ENCODE measurements at regions not wholly inside any gene's neighbourhood (a gene's known extent, or its start where the extent isn't known, plus 50 kb on each side); places are given as distances from the start of the nearest gene placed in this dataset.

DNA sequence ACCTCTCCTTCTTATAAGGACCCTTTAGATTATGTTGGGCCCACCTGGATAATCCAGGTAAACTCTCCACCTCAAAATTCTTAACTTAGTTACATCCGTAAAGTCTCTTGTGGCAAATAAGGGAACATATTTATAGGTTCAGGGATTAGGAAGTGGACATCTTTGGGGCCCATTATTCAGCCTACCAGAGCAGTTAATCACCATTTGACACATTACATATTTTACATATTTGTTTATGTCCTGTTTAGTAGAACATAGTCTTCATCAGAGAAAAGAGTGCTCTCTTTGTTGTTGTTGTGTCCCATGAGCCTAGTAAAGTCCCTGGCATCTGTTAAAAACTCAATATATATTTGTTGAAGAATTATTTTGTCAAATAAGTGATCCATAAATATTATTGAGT is 134.0 kb upstream of the SPATS2L start:
- H3K9me3 ChIP-seq (ENCODE audit: control insufficient read depth in 2 of 2, insufficient read depth in 1 of 2, low read length in 1 of 2): peaks cover 0 to 4% of the 10 kb centered on the region in 2 donors
- no peak overlapping the region for H3K27ac ChIP-seq (ENCODE audit: low read depth in 1 of 2, low read length in 1 of 2)
- DNase-seq (ENCODE audit: low read depth in 6 of 9, low spot score in 9 of 9): no peak
- H3K4me1 ChIP-seq (ENCODE audit: control insufficient read depth in 2 of 2, insufficient read depth in 2 of 2, low read length in 2 of 2): no peaks in the 10 kb centered on the region
- no peaks in the 10 kb centered on the region for H3K36me3 ChIP-seq (ENCODE audit: control insufficient read depth in 2 of 2, insufficient read depth in 2 of 2, low read length in 1 of 2)
- no peaks in the 10 kb centered on the region for H3K27me3 ChIP-seq (ENCODE audit: control insufficient read depth in 2 of 2, insufficient read depth in 1 of 2, low read length in 1 of 2)
- 100% methylated on average over 1 of the region's 1 CpG for WGBS
- H3K4me3 ChIP-seq (ENCODE audit: low read length in 2 of 2): no peak overlapping the region

DNA sequence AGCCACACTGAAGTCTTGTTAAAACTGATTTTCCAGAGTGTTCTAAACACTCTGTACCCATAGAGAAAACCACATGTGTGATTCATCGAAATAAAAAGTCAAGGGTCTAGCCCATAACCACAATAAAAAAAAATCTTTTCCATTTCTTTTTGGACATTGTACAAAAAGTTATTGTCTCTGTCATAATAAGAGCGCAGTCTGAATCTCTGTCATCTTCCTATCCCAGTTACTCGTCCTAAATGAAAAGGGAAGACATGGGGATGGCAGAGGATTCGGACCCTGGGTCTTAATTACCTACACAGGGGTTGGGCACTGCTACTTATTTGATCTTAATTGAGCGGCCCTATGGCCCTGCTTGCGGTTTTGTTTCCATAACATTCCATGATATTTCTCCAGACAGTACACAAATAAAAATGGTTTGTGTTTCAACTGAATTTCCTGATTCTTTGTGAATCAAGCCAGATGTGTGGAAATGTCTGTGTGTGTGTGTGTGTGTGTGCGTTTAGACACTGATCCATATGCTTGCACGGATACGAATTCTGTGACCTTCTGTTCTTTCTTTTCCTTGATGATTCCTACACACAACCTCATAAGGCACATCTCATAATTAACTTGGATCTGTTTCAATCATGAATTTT is 133.4 kb upstream of the SPATS2L start:
- DNase-seq (ENCODE audit: low read depth in 6 of 9, low spot score in 9 of 9): no peak
- WGBS: 95% methylated on average over 9 of the region's 9 CpGs
- Histone ChIP-seq H3K4me3 (ENCODE audit: low read length in 2 of 2) (no peak overlapping the region), H3K4me1 (ENCODE audit: control insufficient read depth in 2 of 2, insufficient read depth in 2 of 2, low read length in 2 of 2) (no peaks in the 10 kb centered on the region), H3K27ac (ENCODE audit: low read depth in 1 of 2, low read length in 1 of 2) (no peak overlapping the region), H3K36me3 (ENCODE audit: control insufficient read depth in 2 of 2, insufficient read depth in 2 of 2, low read length in 1 of 2) (no peaks in the 10 kb centered on the region), H3K27me3 (ENCODE audit: control insufficient read depth in 2 of 2, insufficient read depth in 1 of 2, low read length in 1 of 2) (no peaks in the 10 kb centered on the region), H3K9me3 (ENCODE audit: control insufficient read depth in 2 of 2, insufficient read depth in 1 of 2, low read length in 1 of 2) (peaks cover 0 to 4% of the 10 kb centered on the region in 2 donors)

DNA sequence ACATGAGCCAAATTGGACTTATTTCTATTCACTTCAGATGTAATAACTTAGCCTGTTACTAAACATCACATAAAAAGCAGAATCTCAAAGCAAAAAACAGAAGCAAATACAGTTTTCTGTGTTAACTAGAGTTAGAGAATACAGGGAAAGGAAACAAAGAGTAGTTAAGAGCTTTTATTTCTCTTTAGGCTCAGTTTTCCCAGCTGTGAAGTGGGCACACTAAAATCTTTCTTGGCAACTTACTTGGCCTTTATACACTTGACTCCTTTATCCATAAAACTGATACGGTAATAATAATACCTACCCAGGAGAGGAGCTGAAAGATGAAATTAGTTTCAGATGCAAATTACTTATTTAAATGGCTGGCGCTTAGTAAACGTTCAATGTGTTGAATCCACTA is 132.8 kb upstream of the SPATS2L start:
- DNase-seq (ENCODE audit: low read depth in 6 of 9, low spot score in 9 of 9): no peak
- no peak overlapping the region for H3K27ac ChIP-seq (ENCODE audit: low read depth in 1 of 2, low read length in 1 of 2)
- H3K27me3 ChIP-seq (ENCODE audit: control insufficient read depth in 2 of 2, insufficient read depth in 1 of 2, low read length in 1 of 2): no peaks in the 10 kb centered on the region
- 96% methylated on average over 3 of the region's 3 CpGs for WGBS
- H3K4me1 ChIP-seq (ENCODE audit: control insufficient read depth in 2 of 2, insufficient read depth in 2 of 2, low read length in 2 of 2): no peaks in the 10 kb centered on the region
- H3K9me3 ChIP-seq (ENCODE audit: control insufficient read depth in 2 of 2, insufficient read depth in 1 of 2, low read length in 1 of 2): peaks cover 0 to 4% of the 10 kb centered on the region in 2 donors
- no peaks in the 10 kb centered on the region for H3K36me3 ChIP-seq (ENCODE audit: control insufficient read depth in 2 of 2, insufficient read depth in 2 of 2, low read length in 1 of 2)
- H3K4me3 ChIP-seq (ENCODE audit: low read length in 2 of 2): no peak overlapping the region

DNA sequence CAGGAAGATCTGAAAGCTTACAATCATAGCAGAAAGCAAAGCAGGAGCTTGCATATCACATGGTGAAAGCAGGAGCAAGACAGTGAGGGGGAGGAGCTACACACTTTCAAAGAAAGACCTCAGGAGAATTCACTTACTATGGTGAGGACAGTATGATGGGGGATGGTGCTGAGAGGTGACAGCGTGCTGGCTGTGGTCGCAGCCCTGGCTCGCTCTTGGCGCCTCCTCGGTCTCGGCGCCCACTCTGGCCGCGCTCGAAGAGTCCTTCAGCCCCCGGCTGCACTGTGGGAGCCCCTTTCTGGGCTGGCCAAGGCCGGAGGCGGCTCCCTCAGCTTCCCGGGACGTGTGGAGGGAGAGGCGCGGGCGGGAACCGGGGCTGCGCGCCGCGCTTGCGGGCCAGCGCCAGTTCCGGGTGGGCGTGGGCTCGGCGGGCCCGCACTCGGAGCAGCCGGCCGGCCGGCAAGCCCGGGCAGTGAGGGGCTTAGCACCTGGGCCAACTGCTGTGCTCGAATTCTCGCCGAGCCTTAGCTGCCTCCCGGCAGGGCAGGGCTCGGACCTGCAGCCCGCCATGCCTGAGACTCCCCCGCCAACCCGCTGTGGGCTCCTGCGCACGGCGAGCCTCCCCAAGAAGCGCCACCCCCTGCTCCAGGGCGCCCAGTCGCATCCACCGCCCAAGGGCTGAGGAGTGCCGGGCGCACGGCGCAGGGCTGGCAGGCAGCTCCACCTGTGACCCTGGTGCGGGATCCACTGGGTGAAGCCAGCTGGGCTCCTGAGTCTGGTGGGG is 131.9 kb upstream of the SPATS2L start:
- Histone ChIP-seq H3K36me3 (ENCODE audit: control insufficient read depth in 2 of 2, insufficient read depth in 2 of 2, low read length in 1 of 2) (no peaks in the 10 kb centered on the region), H3K27ac (ENCODE audit: low read depth in 1 of 2, low read length in 1 of 2) (no peak overlapping the region), H3K4me1 (ENCODE audit: control insufficient read depth in 2 of 2, insufficient read depth in 2 of 2, low read length in 2 of 2) (no peaks in the 10 kb centered on the region), H3K4me3 (ENCODE audit: low read length in 2 of 2) (no peak overlapping the region), H3K9me3 (ENCODE audit: control insufficient read depth in 2 of 2, insufficient read depth in 1 of 2, low read length in 1 of 2) (peaks cover 0 to 4% of the 10 kb centered on the region in 2 donors), H3K27me3 (ENCODE audit: control insufficient read depth in 2 of 2, insufficient read depth in 1 of 2, low read length in 1 of 2) (no peaks in the 10 kb centered on the region)
- 99% methylated on average over 55 of the region's 55 CpGs for WGBS
- no peak for DNase-seq (ENCODE audit: low read depth in 6 of 9, low spot score in 9 of 9)

DNA sequence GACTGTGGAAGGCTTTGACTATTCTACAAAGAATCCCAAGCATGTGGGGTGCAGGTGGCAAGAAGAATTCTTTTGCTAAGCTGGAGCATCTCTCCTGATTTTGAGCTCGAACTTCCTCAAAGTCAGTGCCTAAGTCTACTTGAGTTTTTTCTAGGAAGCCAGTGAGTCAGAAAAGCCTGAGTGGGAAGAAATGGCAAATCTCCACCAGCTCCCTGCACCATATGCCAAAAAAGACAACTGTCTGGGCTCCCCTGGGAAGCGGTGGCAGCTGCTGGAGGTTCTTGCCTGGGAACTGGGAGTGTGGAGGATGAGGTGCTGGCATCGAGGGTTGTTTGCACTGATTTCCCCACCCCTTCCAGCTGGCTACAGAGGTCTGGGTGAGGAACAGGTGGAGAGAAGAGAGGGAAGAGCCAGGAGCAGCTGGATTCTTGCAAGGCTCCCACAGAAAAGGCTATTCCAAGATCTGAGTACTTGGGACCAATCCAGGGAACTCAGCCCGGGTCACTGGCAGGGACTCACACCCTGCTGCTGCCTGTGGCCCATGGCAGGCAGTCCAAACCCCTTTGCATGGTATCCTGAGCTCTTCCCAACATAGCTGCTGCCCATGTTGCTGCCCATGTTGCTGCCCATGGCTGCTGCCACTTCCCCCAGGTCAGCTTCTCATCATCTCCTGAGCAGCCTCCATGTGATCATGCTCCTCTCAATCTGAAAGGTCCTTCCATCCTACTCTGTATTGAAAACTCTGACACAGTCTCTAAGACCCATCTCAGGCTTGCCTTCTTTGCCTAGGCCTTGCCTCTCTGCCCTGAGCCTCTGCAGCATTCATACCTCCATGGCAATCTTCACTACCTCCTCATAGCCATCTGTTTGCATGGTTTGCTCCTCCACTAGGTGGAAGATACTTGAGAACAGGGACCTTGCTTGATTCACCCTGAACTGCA is 128.3 kb upstream of the SPATS2L start:
- no peak overlapping the region for H3K27ac ChIP-seq (ENCODE audit: low read depth in 1 of 2, low read length in 1 of 2)
- 90% methylated on average over 4 of the region's 4 CpGs for WGBS
- DNase-seq (ENCODE audit: low read depth in 6 of 9, low spot score in 9 of 9): no peak

DNA sequence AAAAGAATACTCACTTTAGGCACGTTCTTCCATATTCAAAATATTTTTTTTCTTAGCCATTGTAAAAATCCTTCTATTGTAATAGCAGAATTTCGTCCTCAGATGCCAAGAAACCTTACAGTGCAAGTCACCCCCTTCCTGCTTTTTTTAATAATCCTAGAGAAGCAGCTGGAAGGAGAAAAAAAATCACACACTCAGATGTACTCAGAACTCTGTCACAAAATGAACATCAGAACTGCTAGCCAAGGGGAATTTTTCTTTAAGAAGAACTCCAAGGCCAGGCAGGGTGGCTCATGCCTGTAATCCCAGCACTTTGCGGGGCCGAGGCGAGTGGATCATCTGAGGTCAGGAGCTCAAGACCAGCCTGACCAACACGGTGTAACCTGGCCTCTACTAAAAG is 127.3 kb upstream of the SPATS2L start:
- WGBS: 76% methylated on average over 6 of the region's 6 CpGs
- Histone ChIP-seq H3K27ac (ENCODE audit: low read depth in 1 of 2, low read length in 1 of 2) (no peak overlapping the region), H3K36me3 (ENCODE audit: control insufficient read depth in 2 of 2, insufficient read depth in 2 of 2, low read length in 1 of 2) (no peaks in the 10 kb centered on the region), H3K9me3 (ENCODE audit: control insufficient read depth in 2 of 2, insufficient read depth in 1 of 2, low read length in 1 of 2) (peaks cover 0 to 4% of the 10 kb centered on the region in 2 donors), H3K4me1 (ENCODE audit: control insufficient read depth in 2 of 2, insufficient read depth in 2 of 2, low read length in 2 of 2) (no peaks in the 10 kb centered on the region), H3K4me3 (ENCODE audit: low read length in 2 of 2) (no peak overlapping the region), H3K27me3 (ENCODE audit: control insufficient read depth in 2 of 2, insufficient read depth in 1 of 2, low read length in 1 of 2) (peaks cover 0 to 2% of the 10 kb centered on the region in 2 donors)
- no peak for DNase-seq (ENCODE audit: low read depth in 6 of 9, low spot score in 9 of 9)

More for the DNA sequence above, 128.3 kb upstream of the SPATS2L start:
- peaks cover 0 to 2% of the 10 kb centered on the region in 2 donors for H3K27me3 ChIP-seq (ENCODE audit: control insufficient read depth in 2 of 2, insufficient read depth in 1 of 2, low read length in 1 of 2)
- H3K4me3 ChIP-seq (ENCODE audit: low read length in 2 of 2): no peak overlapping the region
- H3K36me3 ChIP-seq (ENCODE audit: control insufficient read depth in 2 of 2, insufficient read depth in 2 of 2, low read length in 1 of 2): no peaks in the 10 kb centered on the region
- peaks cover 0 to 4% of the 10 kb centered on the region in 2 donors for H3K9me3 ChIP-seq (ENCODE audit: control insufficient read depth in 2 of 2, insufficient read depth in 1 of 2, low read length in 1 of 2)
- H3K4me1 ChIP-seq (ENCODE audit: control insufficient read depth in 2 of 2, insufficient read depth in 2 of 2, low read length in 2 of 2): no peaks in the 10 kb centered on the region

DNA sequence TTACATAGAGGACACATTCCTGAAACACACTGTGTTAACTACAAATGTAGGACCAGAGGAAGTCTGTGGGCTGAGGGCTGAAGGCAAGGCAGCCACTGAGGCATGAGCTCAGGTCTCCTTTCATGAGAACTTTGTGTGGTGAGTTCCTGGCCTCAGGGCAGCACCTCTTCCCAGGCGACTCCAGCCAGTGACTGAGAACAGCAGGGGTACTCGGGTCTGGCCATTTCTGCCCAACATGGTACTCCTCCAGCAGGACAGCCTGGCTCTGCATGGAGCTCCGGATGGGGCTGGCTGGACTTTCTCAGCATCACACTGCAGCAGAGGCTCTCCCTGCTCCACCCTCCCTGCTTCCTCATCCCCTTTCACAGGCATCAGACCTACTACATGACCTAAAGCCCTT is 125.5 kb upstream of the SPATS2L start:
- no peaks in the 10 kb centered on the region for H3K9me3 ChIP-seq (ENCODE audit: control insufficient read depth in 2 of 2, insufficient read depth in 1 of 2, low read length in 1 of 2)
- H3K4me1 ChIP-seq (ENCODE audit: control insufficient read depth in 2 of 2, insufficient read depth in 2 of 2, low read length in 2 of 2): no peaks in the 10 kb centered on the region
- 94% methylated on average over 3 of the region's 3 CpGs for WGBS
- H3K4me3 ChIP-seq (ENCODE audit: low read length in 2 of 2): no peak overlapping the region
- DNase-seq (ENCODE audit: low read depth in 6 of 9, low spot score in 9 of 9): no peak
- no peaks in the 10 kb centered on the region for H3K36me3 ChIP-seq (ENCODE audit: control insufficient read depth in 2 of 2, insufficient read depth in 2 of 2, low read length in 1 of 2)
- H3K27me3 ChIP-seq (ENCODE audit: control insufficient read depth in 2 of 2, insufficient read depth in 1 of 2, low read length in 1 of 2): peaks cover 0 to 2% of the 10 kb centered on the region in 2 donors
- no peak overlapping the region for H3K27ac ChIP-seq (ENCODE audit: low read depth in 1 of 2, low read length in 1 of 2)

DNA sequence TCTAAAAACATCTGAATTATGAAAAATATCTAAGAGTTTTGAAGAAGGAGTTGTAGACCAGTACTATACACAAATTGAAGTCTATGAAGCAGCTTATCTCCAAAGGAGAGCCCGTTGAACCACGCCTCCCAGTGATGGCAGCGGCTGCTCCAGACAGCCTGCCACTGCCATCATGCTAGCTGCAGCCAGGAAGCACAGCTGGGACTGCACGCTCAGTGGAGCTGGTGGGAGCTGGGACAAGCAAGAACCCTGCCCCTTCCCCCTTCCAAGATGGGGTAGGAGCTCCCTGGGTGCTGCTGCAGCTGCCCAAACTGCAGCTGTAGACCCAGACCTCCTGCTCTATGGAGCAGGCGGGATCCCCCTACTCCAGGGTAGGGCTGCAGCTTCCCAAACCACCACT is 124.7 kb upstream of the SPATS2L start:
- Histone ChIP-seq H3K4me1 (ENCODE audit: control insufficient read depth in 2 of 2, insufficient read depth in 2 of 2, low read length in 2 of 2) (no peaks in the 10 kb centered on the region), H3K4me3 (ENCODE audit: low read length in 2 of 2) (no peak overlapping the region), H3K27me3 (ENCODE audit: control insufficient read depth in 2 of 2, insufficient read depth in 1 of 2, low read length in 1 of 2) (peaks cover 0 to 2% of the 10 kb centered on the region in 2 donors), H3K27ac (ENCODE audit: low read depth in 1 of 2, low read length in 1 of 2) (no peak overlapping the region), H3K36me3 (ENCODE audit: control insufficient read depth in 2 of 2, insufficient read depth in 2 of 2, low read length in 1 of 2) (no peaks in the 10 kb centered on the region), H3K9me3 (ENCODE audit: control insufficient read depth in 2 of 2, insufficient read depth in 1 of 2, low read length in 1 of 2) (no peaks in the 10 kb centered on the region)
- DNase-seq (ENCODE audit: low read depth in 6 of 9, low spot score in 9 of 9): no peak
- 95% methylated on average over 5 of the region's 5 CpGs for WGBS

All from thymus (tissue), 11 donors.